ENCODE measurements at regions not wholly inside any gene's neighbourhood (a gene's known extent, or its start where the extent isn't known, plus 50 kb on each side); places are given as distances from the start of the nearest gene placed in this dataset.

DNA sequence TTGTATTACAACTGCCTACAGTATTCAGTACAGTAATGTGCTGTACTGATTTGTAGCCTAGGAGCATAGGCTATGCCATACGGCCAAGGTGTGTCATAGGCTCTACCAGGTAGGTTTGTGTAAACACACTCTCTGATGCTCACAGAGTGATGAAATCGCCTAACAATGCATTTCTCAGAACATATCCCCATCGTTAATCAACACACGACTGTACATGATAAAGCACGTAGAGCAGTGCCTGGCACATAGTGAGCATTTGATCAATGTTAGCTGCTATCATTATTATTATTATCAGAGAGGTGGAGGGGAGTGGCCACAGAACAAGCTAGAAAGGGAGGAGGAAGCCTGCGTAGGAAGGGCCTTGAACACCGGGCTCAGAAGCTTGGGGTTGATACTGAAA, 81.1 kb upstream of the LHX1 start:
- H3K36me3 ChIP-seq (ENCODE audit: control insufficient read depth, insufficient read depth, low read length), result no peaks in the 10 kb centered on the region
- no peak overlapping the region for H3K27ac ChIP-seq (ENCODE audit: low read depth, low read length)
- 67% methylated on average over 2 of the region's 7 CpGs for WGBS (ENCODE audit: insufficient coverage)
- H3K4me1 ChIP-seq (ENCODE audit: control insufficient read depth, insufficient read depth, low read length), result peaks cover 14% of the 10 kb centered on the region
- H3K4me3 ChIP-seq (ENCODE audit: low read depth, low read length), result no peak overlapping the region
- peak in 1 of 6 donors; percentile 63 for DNase-seq (ENCODE audit: low read depth in 4 of 6, low spot score in 6 of 6)
- no peaks in the 10 kb centered on the region for H3K27me3 ChIP-seq (ENCODE audit: control insufficient read depth, insufficient read depth, low read length)
- H3K9me3 ChIP-seq (ENCODE audit: control insufficient read depth, insufficient read depth, low read length), result no peaks in the 10 kb centered on the region

DNA sequence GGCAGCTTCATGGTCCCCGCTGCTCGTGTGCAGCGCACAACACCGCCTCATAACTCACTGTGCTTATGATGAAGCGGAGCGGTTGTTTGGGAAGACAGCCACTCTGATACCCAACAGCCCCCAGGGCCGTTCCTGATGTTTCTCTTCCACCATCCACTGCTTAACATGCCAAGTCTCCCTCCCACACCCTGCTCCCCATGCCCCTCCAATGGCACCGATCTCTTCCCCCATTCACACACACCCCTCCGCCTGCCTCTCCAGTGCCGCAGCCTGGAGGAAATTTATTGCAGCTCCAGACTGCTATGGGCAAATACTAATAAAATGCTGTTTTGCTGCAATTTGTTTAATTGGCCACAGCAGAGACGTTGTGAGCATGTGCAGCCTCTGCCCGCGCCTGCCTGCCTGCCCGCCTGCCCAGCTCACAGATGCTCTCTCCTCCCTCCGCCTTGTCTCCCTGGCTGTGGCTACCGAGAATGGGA, 80.3 kb upstream of the LHX1 start:
- peak in 4 of 6 donors; percentile 35 to 95 (median 57) for DNase-seq (ENCODE audit: low read depth in 4 of 6, low spot score in 6 of 6)
- 48% methylated on average over 10 of the region's 16 CpGs for WGBS (ENCODE audit: insufficient coverage)
- no peaks in the 10 kb centered on the region for H3K27me3 ChIP-seq (ENCODE audit: control insufficient read depth, insufficient read depth, low read length)
- no peaks in the 10 kb centered on the region for H3K36me3 ChIP-seq (ENCODE audit: control insufficient read depth, insufficient read depth, low read length)
- H3K4me1 ChIP-seq (ENCODE audit: control insufficient read depth, insufficient read depth, low read length), result peaks cover 14% of the 10 kb centered on the region
- no peak overlapping the region for H3K27ac ChIP-seq (ENCODE audit: low read depth, low read length)
- H3K9me3 ChIP-seq (ENCODE audit: control insufficient read depth, insufficient read depth, low read length), result no peaks in the 10 kb centered on the region
- no peak overlapping the region for H3K4me3 ChIP-seq (ENCODE audit: low read depth, low read length)

DNA sequence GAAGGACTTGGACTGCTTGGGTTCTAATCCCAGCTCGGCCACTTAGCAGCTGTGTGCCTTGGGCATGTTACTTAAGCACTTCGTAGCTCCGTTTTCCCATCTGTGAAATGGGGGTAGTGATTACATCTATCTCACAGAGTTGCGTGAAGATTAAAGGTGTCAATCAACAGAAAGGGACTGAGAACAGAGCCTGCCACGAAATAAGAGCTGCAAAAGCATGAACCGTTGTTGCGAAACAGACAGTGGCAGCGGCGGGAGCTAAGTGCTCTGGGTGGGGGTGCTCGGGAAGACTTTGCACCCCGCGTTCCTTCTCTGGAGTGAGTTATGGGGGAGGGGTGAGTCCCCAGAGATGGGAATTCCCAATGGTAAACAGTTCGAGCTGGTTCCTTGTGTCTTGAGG, 79.6 kb upstream of the LHX1 start:
- peaks cover 14% of the 10 kb centered on the region for H3K4me1 ChIP-seq (ENCODE audit: control insufficient read depth, insufficient read depth, low read length)
- DNase-seq (ENCODE audit: low read depth in 4 of 6, low spot score in 6 of 6), result no peak
- no peaks in the 10 kb centered on the region for H3K9me3 ChIP-seq (ENCODE audit: control insufficient read depth, insufficient read depth, low read length)
- no peak overlapping the region for H3K4me3 ChIP-seq (ENCODE audit: low read depth, low read length)
- no peak overlapping the region for H3K27ac ChIP-seq (ENCODE audit: low read depth, low read length)
- no peaks in the 10 kb centered on the region for H3K27me3 ChIP-seq (ENCODE audit: control insufficient read depth, insufficient read depth, low read length)
- H3K36me3 ChIP-seq (ENCODE audit: control insufficient read depth, insufficient read depth, low read length), result no peaks in the 10 kb centered on the region
- WGBS (ENCODE audit: insufficient coverage), result 73% methylated on average over 13 of the region's 13 CpGs

DNA sequence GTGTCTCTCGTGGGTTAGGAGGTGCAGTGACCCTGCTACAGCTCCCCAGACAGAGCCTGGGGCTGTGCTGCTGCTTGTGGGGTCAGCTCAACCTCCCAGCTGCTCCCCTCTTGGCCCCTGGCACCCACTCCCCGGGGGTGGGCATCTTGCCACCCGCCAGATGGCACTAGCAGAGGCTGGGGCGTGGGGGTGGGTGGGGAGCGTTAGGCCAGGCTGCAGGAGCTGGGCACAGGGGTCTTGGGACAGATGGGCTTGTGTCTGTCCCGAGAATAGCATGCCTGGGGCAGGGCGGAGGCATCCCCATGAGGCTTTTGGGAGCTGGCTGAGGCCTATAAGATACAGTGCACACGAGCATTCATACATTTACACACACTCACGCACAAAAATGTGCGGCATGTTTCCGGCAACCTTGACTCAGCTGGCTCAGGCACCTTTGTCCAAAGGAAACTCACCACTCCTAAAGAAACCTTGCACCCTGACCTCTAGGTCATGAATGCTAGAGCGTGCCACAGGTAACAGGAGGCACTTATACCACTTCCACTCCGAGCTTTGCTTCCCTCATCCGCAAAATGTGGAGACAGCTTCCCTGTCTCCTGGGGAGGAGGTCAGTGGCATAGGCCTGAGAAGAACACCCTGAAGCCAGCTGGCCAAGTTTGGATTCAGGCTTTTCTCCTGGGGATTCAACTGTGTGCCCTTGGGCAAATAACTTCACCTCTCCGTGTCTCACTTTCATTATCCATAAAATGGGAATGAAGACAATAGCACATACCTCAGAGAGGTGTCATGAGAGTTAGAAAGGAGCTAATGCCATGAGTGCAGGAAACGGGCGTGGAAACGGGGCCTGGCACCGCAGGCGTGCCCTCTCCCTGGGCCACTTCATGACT, 78.9 kb upstream of the LHX1 start:
- H3K4me3 ChIP-seq (ENCODE audit: low read depth, low read length), result no peak overlapping the region
- no peak for DNase-seq (ENCODE audit: low read depth in 4 of 6, low spot score in 6 of 6)
- H3K4me1 ChIP-seq (ENCODE audit: control insufficient read depth, insufficient read depth, low read length), result peaks cover 14% of the 10 kb centered on the region
- H3K27ac ChIP-seq (ENCODE audit: low read depth, low read length), result no peak overlapping the region
- 84% methylated on average over 18 of the region's 20 CpGs for WGBS (ENCODE audit: insufficient coverage)
- H3K27me3 ChIP-seq (ENCODE audit: control insufficient read depth, insufficient read depth, low read length), result no peaks in the 10 kb centered on the region
- H3K36me3 ChIP-seq (ENCODE audit: control insufficient read depth, insufficient read depth, low read length), result no peaks in the 10 kb centered on the region
- no peaks in the 10 kb centered on the region for H3K9me3 ChIP-seq (ENCODE audit: control insufficient read depth, insufficient read depth, low read length)

DNA sequence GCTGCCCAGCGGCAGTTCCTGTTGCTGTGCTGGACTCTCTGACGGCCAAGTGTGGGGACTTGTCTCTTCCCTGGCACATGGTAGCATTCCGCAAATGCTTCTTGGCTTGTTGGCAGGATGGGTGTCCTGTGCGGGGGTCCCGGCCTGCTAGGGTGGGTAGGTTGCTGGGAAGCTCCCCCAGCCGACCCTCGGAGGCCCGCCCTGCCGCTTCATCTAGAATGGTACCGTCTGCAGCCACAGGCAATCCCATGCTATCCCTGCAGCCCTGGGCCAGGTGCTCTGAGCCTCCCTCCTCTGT, 78.3 kb upstream of the LHX1 start:
- 75% methylated on average over 10 of the region's 10 CpGs for WGBS (ENCODE audit: insufficient coverage)
- H3K27ac ChIP-seq (ENCODE audit: low read depth, low read length), result no peak overlapping the region
- H3K27me3 ChIP-seq (ENCODE audit: control insufficient read depth, insufficient read depth, low read length), result no peaks in the 10 kb centered on the region

DNA sequence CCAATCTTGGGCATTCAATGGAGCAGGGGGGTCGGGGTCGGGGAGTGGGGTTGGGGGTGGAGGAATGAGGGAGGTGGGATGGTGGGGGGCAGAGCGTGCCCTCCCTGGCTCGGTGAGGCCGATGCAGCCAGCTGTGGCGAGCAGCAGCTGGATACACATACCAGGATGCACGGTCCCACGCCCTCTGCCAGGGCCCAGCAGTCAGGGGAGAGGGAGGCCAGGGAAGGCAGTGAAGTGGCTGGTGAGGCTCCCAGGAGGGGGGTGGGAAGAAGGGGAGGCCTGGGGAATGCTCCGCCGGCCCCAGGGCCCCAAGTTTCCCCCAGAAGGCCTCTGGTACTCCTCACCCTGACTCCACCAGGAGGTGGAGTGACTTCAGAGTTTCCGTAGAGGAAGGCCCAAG, 77.6 kb upstream of the LHX1 start:
- DNase-seq (ENCODE audit: low read depth in 4 of 6, low spot score in 6 of 6), result no peak
- H3K27ac ChIP-seq (ENCODE audit: low read depth, low read length), result no peak overlapping the region
- H3K27me3 ChIP-seq (ENCODE audit: control insufficient read depth, insufficient read depth, low read length), result no peaks in the 10 kb centered on the region
- no peaks in the 10 kb centered on the region for H3K36me3 ChIP-seq (ENCODE audit: control insufficient read depth, insufficient read depth, low read length)
- H3K4me3 ChIP-seq (ENCODE audit: low read depth, low read length), result no peak overlapping the region
- H3K9me3 ChIP-seq (ENCODE audit: control insufficient read depth, insufficient read depth, low read length), result no peaks in the 10 kb centered on the region
- peaks cover 14% of the 10 kb centered on the region for H3K4me1 ChIP-seq (ENCODE audit: control insufficient read depth, insufficient read depth, low read length)
- WGBS (ENCODE audit: insufficient coverage), result 84% methylated on average over 7 of the region's 11 CpGs

More for the DNA sequence above, 78.3 kb upstream of the LHX1 start:
- Histone ChIP-seq H3K4me1 (ENCODE audit: control insufficient read depth, insufficient read depth, low read length) (peaks cover 14% of the 10 kb centered on the region), H3K4me3 (ENCODE audit: low read depth, low read length) (no peak overlapping the region), H3K36me3 (ENCODE audit: control insufficient read depth, insufficient read depth, low read length) (no peaks in the 10 kb centered on the region), H3K9me3 (ENCODE audit: control insufficient read depth, insufficient read depth, low read length) (no peaks in the 10 kb centered on the region)
- DNase-seq (ENCODE audit: low read depth in 4 of 6, low spot score in 6 of 6), result no peak

DNA sequence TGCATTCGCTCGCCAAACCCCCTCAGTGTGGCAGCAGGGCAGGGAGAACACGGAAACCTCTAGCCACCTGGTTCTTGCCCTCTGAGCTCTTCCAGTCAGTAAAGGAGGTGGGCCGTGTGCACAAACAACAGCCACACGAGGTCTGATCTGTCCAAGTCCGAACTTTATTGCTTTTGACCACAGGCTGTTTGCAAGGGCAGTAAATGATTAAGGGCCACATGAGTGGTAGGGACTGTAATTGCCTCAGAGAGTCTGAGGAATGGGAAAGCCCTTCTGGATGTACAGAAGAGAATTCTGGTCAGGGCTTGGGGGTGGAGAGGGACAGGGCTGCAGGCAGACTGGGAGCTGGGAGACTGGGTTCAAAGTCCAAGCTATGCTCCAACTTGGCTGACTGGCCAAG, 75.7 kb upstream of the LHX1 start:
- H3K9me3 ChIP-seq (ENCODE audit: control insufficient read depth, insufficient read depth, low read length), result no peaks in the 10 kb centered on the region
- H3K36me3 ChIP-seq (ENCODE audit: control insufficient read depth, insufficient read depth, low read length), result no peaks in the 10 kb centered on the region
- WGBS (ENCODE audit: insufficient coverage), result 73% methylated on average over 6 of the region's 6 CpGs
- DNase-seq (ENCODE audit: low read depth in 4 of 6, low spot score in 6 of 6), result no peak
- H3K27ac ChIP-seq (ENCODE audit: low read depth, low read length), result no peak overlapping the region
- H3K4me1 ChIP-seq (ENCODE audit: control insufficient read depth, insufficient read depth, low read length), result peaks cover 14% of the 10 kb centered on the region
- no peaks in the 10 kb centered on the region for H3K27me3 ChIP-seq (ENCODE audit: control insufficient read depth, insufficient read depth, low read length)
- H3K4me3 ChIP-seq (ENCODE audit: low read depth, low read length), result no peak overlapping the region

DNA sequence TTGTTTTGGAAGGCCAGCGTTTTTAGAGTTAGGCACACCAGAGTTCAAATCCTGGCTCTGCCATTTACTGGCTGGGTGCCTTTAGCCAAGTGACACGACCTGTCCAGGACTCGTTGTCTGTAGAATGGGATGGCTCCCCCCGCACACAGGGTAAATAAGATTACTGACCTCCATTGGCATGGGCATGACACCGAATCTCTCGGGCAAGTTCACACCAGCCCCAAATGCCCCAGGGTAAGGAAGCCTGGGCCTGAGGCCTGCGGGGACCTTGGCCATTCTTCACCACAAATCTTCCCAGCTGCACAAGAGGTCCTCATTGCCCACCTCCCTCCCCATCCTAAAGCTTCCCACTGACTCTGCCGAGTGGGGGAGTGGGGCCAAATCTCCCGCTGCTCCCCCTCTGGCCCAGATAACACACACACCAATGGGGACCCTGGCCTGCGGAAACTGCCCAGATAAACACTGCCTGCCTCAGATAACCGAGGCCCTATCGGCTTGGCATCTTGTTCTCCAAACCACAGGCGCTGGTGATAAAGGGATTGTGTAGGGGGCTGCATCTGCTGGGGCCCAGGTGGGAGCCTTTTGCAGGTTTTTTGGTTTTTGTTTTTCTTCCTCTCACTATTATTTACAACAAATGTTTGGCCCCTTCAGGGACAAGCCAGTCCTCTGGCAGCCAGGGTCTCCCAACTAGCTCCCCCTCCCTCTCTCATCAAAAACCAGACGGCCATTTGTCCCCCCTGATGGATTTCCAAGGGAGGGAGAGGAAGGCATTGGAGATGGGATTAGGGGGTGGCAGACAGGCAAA, 75.0 kb upstream of the LHX1 start:
- Histone ChIP-seq H3K27ac (ENCODE audit: low read depth, low read length) (no peak overlapping the region), H3K4me3 (ENCODE audit: low read depth, low read length) (no peak overlapping the region), H3K36me3 (ENCODE audit: control insufficient read depth, insufficient read depth, low read length) (no peaks in the 10 kb centered on the region), H3K4me1 (ENCODE audit: control insufficient read depth, insufficient read depth, low read length) (peaks cover 6% of the 10 kb centered on the region), H3K9me3 (ENCODE audit: control insufficient read depth, insufficient read depth, low read length) (no peaks in the 10 kb centered on the region), H3K27me3 (ENCODE audit: control insufficient read depth, insufficient read depth, low read length) (no peaks in the 10 kb centered on the region)
- WGBS (ENCODE audit: insufficient coverage), result 84% methylated on average over 6 of the region's 14 CpGs
- DNase-seq (ENCODE audit: low read depth in 4 of 6, low spot score in 6 of 6), result no peak

DNA sequence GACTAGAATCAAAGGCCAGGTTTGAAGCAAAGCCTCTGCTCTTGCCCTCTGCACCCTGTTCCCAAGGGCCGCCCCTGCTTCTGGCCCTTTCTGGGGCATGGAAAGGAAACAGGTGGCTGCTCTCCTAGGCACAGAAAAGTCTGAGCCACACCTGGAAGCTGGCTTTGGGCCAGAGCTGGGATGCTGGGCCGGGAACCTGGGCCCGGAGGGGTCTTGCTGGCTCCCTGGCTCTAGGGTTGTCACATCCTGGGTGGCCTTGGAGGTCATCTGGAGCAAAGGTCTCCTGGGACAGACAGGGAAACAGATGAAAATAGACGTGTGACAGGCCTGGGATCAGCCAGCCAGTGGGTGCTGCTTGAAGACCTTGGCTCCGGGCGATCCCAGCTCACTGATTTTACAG, 74.1 kb upstream of the LHX1 start:
- 81% methylated on average over 6 of the region's 6 CpGs for WGBS (ENCODE audit: insufficient coverage)
- Histone ChIP-seq H3K27ac (ENCODE audit: low read depth, low read length) (no peak overlapping the region), H3K36me3 (ENCODE audit: control insufficient read depth, insufficient read depth, low read length) (no peaks in the 10 kb centered on the region), H3K9me3 (ENCODE audit: control insufficient read depth, insufficient read depth, low read length) (no peaks in the 10 kb centered on the region), H3K4me3 (ENCODE audit: low read depth, low read length) (no peak overlapping the region), H3K27me3 (ENCODE audit: control insufficient read depth, insufficient read depth, low read length) (no peaks in the 10 kb centered on the region), H3K4me1 (ENCODE audit: control insufficient read depth, insufficient read depth, low read length) (peaks cover under 1% of the 10 kb centered on the region)
- DNase-seq (ENCODE audit: low read depth in 4 of 6, low spot score in 6 of 6), result no peak

Measured in spinal cord (tissue), 9 donors.